K562 (cell line): ENCODE measurements at regions not wholly inside any gene's neighbourhood (a gene's known extent, or its start where the extent isn't known, plus 50 kb on each side); places are given as distances from the start of the nearest gene placed in this dataset.
A peak's percentile ranks its signal among the peaks of the same experiment; 100 is the strongest.

ENCODE experiments used
- ATAC-seq: fragments of 200-7000 bp; cut with Tn5 transposase; 3 replicates; pipeline ENCODE4 v1.9.1; 2020; ENCODE audit warnings: moderate library complexity
- BruUV-seq: library from RNA; stranded (reverse); fragments of 400-500 nt; replicated peaks from 2 replicates; lab custom pipeline; 2021; lab: Mats Ljungman, UMichigan
- CTCF ChIA-PET: fragments of 300-600 bp; formaldehyde crosslinking; extraction: SDS; loops from one replicate; lab custom pipeline; 2021; ENCODE audit warnings: low intra/inter-chr PET ratio; lab: Yijun Ruan, JAX
- POLR2A ChIA-PET: fragments of 300-600, 350-650 bp; sonication (Branson Sonifier 250); formaldehyde crosslinking; extraction: SDS; loops from one replicate; lab custom pipeline; 2021; ENCODE audit warnings: antibody characterized with exemption, inconsistent platforms; lab: Yijun Ruan, JAX
- DNase-seq, 4 experiments: peaks; one replicate each; pipeline versions ENCODE4 v3.0.0 to v3.0.0-alpha.2; 2011 to 2018; ENCODE audit warnings: low spot score in 3 of 4, mixed read lengths in 3 of 4; ENCODE audit errors: extremely low read depth in 1 of 4
- FAIRE-seq: peaks from 2 replicates; lab custom pipeline; 2011; peaks lifted over from hg19 to GRCh38; lab: Jason Lieb, UNC
- H2AFZ ChIP-seq: 2 replicates; pipeline ENCODE4 v1.6.0; 2011; ENCODE audit warnings: low read depth, low read length, control low read depth, inconsistent platforms
- H3K27ac ChIP-seq: fragments of 200-600 bp; 3 replicates; pipeline ENCODE4 v1.8.0; 2011; ENCODE audit warnings: low read depth, mild to moderate bottlenecking, control low read depth, inconsistent platforms, low read length, moderate library complexity, mixed read lengths; ENCODE audit errors: extremely low read depth
- H3K27me3 ChIP-seq, 2 experiments: fragments of 300-600 bp in 1 of 2; 2 replicates in 1 of 2; 3 replicates in 1 of 2; pipeline versions ENCODE4 v1.6.0 to v1.8.0; 2011; ENCODE audit warnings: inconsistent platforms in 2 of 2, low read length in 2 of 2, mild to moderate bottlenecking in 1 of 2, mixed read lengths in 1 of 2, moderate library complexity in 1 of 2; ENCODE audit not compliant: control insufficient read depth in 2 of 2, insufficient read depth in 2 of 2
- H3K36me3 ChIP-seq: fragments of 300-600 bp; 3 replicates; pipeline ENCODE4 v1.8.0; 2011; ENCODE audit warnings: mild to moderate bottlenecking, low read length, inconsistent platforms; ENCODE audit not compliant: control insufficient read depth, insufficient read depth
- H3K4me1 ChIP-seq, 2 experiments: fragments of 200-600 bp in 1 of 2; replicated peaks in 1 of 2; 2 replicates in 1 of 2; 3 replicates in 1 of 2; pipeline versions ENCODE4 v1.5.1 to v1.8.0; 2011; ENCODE audit warnings: inconsistent platforms in 2 of 2, low read length in 2 of 2, mild to moderate bottlenecking in 1 of 2, mixed read lengths in 1 of 2, moderate library complexity in 1 of 2; ENCODE audit not compliant: control insufficient read depth in 2 of 2, insufficient read depth in 2 of 2
- H3K4me2 ChIP-seq: 2 replicates; pipeline ENCODE4 v1.6.1; 2011; ENCODE audit warnings: low read length, control low read depth, inconsistent platforms, mixed read lengths; ENCODE audit not compliant: insufficient read depth
- H3K4me3 ChIP-seq: fragments of 200-600 bp; sonication (generic), shearing (Covaris generic); 2 replicates; pipeline ENCODE4 v1.5.1; 2016; ENCODE audit warnings: control low read depth, inconsistent platforms
- H3K79me2 ChIP-seq: fragments of 200-600 bp; 3 replicates; pipeline ENCODE4 v1.8.0; 2011; ENCODE audit warnings: low read length, inconsistent platforms; ENCODE audit not compliant: control insufficient read depth, insufficient read depth
- H3K9ac ChIP-seq, 2 experiments: 2 replicates each; pipeline versions ENCODE4 v1.6.0 to v1.6.1; 2011; ENCODE audit warnings: low read depth in 2 of 2, low read length in 2 of 2, control low read depth in 1 of 2, inconsistent platforms in 1 of 2, mild to moderate bottlenecking in 1 of 2, mixed read lengths in 1 of 2; ENCODE audit not compliant: insufficient read depth in 1 of 2
- H3K9me1 ChIP-seq: one replicate; pipeline ENCODE4 v1.6.0; 2011; ENCODE audit warnings: inconsistent platforms, mild to moderate bottlenecking, low read length, moderate library complexity; ENCODE audit not compliant: control insufficient read depth, insufficient read depth
- H3K9me3 ChIP-seq: replicated peaks from 2 replicates; pipeline ENCODE4 v1.5.1; 2011; ENCODE audit warnings: low read depth, low read length, inconsistent platforms; ENCODE audit not compliant: control insufficient read depth, insufficient read depth
- H4K20me1 ChIP-seq: replicated peaks from 2 replicates; pipeline ENCODE4 v1.6.1; 2011; ENCODE audit warnings: low read length, inconsistent platforms, mixed read lengths; ENCODE audit not compliant: control insufficient read depth, insufficient read depth
- HNRNPH1 ChIP-seq: fragments of 200-400 bp; formaldehyde crosslinking; optimal IDR thresholded peaks from 2 replicates; pipeline ENCODE3; 2017; ENCODE audit warnings: low read depth, mild to moderate bottlenecking, low read length, moderate library complexity
- MBD1 ChIP-seq: fragments of 250-450 bp; sonication (Bioruptor Pico); IDR thresholded peaks from 2 replicates; pipeline ENCODE4 v1.8.0; 2022; ENCODE audit warnings: inconsistent platforms
- MEIS2 ChIP-seq: fragments of 450-650 bp; IDR thresholded peaks from 2 replicates; pipeline ENCODE4 v1.6.1; 2014; ENCODE audit warnings: mild to moderate bottlenecking; ENCODE audit not compliant: partially characterized antibody
- ZC3H8 ChIP-seq: fragments of 450-650 bp; IDR thresholded peaks from 2 replicates; pipeline ENCODE4 v1.6.1; 2017
- ZFP30 ChIP-seq: fragments of 250-450 bp; sonication (Bioruptor Pico); IDR thresholded peaks from 2 replicates; pipeline ENCODE4 v1.8.0; 2022; ENCODE audit warnings: moderate library complexity, mild to moderate bottlenecking, inconsistent platforms, borderline replicate concordance
- ZNF277 ChIP-seq: fragments of 250-450 bp; sonication (Bioruptor Pico); IDR thresholded peaks from 2 replicates; pipeline ENCODE4 v1.8.0; 2022; ENCODE audit warnings: inconsistent platforms, mild to moderate bottlenecking, moderate library complexity, borderline replicate concordance
- ZNF280B ChIP-seq: fragments of 250-450 bp; sonication (Bioruptor Pico); IDR thresholded peaks from 2 replicates; pipeline ENCODE4 v1.5.1; 2021; ENCODE audit warnings: mild to moderate bottlenecking
- WGBS: fragments of 100-300 bp; shearing (Covaris generic); methylation state at CpG from one replicate; pipeline ENCODE4 v1.1.6; 2016; ENCODE audit warnings: low coverage, mixed read lengths; ENCODE audit not compliant: insufficient coverage; ENCODE audit errors: missing lambda C conversion rate; 5-methylcytosine and 5-hydroxymethylcytosine counted together
- in situ Hi-C: fragments of 300-500 bp; cut with MboI; formaldehyde crosslinking; loops from 4 replicates; pipeline ENCODE4 v1.15.0; 2018; ENCODE audit warnings: inconsistent platforms, mixed read lengths
- intact Hi-C: fragments of 100-400 bp; cut with micrococcal nuclease; formaldehyde crosslinking; loops from 2 replicates; pipeline ENCODE4 v1.14.2; 2022

GRCh38 chr6:82056567-82056966 is 191.0 kb downstream of the IBTK start:
- POLR2A ChIA-PET, result no interaction called here

More at GRCh38 chr6:82056567-82056966, 191.0 kb downstream of the IBTK start:
- TF ChIP-seq ZC3H8 (no peak), ZFP30 (no peak), ZNF277 (CRISPR knock-in tag) (no peak), HNRNPH1 (no peak), ZNF280B (no peak), MEIS2 (no peak), MBD1 (CRISPR knock-in tag) (no peak)
- no peak overlapping the region for H3K9ac ChIP-seq
- H2AFZ ChIP-seq, result no peak overlapping the region
- H3K27me3 ChIP-seq, result no peaks in the 10 kb centered on the region; a peak in 1 of 5 replicates
- H3K9me3 ChIP-seq, result no peaks in the 10 kb centered on the region
- 0% methylated on average over 1 of the region's 1 CpG for WGBS
- H3K27ac ChIP-seq, result no peak overlapping the region
- H3K36me3 ChIP-seq, result no peaks in the 10 kb centered on the region
- no peak overlapping the region for H3K4me3 ChIP-seq
- no peaks in the 10 kb centered on the region for H3K9me1 ChIP-seq
- CTCF ChIA-PET, result no interaction called here
- peak; percentile 58 for ATAC-seq
- BruUV-seq, result no TSS peak
- no peak overlapping the region for H3K4me2 ChIP-seq
- H3K79me2 ChIP-seq, result no peaks in the 10 kb centered on the region
- FAIRE-seq, result no peak
- no peaks in the 10 kb centered on the region for H3K4me1 ChIP-seq
- intact Hi-C loops, result no loop called here
- DNase-seq, result no peak
- H4K20me1 ChIP-seq, result no peaks in the 10 kb centered on the region
- in situ Hi-C loops, result no loop called here
